PC-3 (cell line): ENCODE measurements at regions not wholly inside any gene's neighbourhood (a gene's known extent, or its start where the extent isn't known, plus 50 kb on each side); places are given as distances from the start of the nearest gene placed in this dataset.

Source experiments
- ATAC-seq: fragments of 200-7000 bp; cut with Tn5 transposase; 2 replicates; pipeline ENCODE4 v1.9.1; 2020; ENCODE audit warnings: mild to moderate bottlenecking, moderate library complexity
- BruUV-seq: library from RNA; stranded (reverse); fragments of 400-500 nt; replicated peaks from 2 replicates; lab custom pipeline; 2021; lab: Mats Ljungman, UMichigan
- CTCF ChIA-PET: fragments of 300-600 bp; sonication (Branson Sonifier 250); formaldehyde crosslinking; loops from one replicate; lab custom pipeline; 2022; ENCODE audit warnings: antibody characterized with exemption; lab: Charles Lee
- POLR2A ChIA-PET: fragments of 300-600 bp; sonication (Branson Sonifier 250); formaldehyde crosslinking; loops from one replicate; lab custom pipeline; 2022; ENCODE audit warnings: antibody characterized with exemption; ENCODE audit not compliant: unreplicated experiment; lab: Charles Lee
- DNase-seq: peaks from one replicate; pipeline ENCODE4 v3.0.0-alpha.2; 2015
- H2AFZ ChIP-seq: fragments of 300-600 bp; sonication (generic); 2 replicates; pipeline ENCODE4 v1.6.0; 2016; ENCODE audit warnings: antibody characterized with exemption, low read length
- H3F3A ChIP-seq: fragments of 300-600 bp; sonication (generic); one replicate; pipeline ENCODE4 v1.6.0; 2017; ENCODE audit warnings: antibody characterized with exemption, low read length, control low read depth, mild to moderate bottlenecking; ENCODE audit not compliant: unreplicated experiment
- H3K27ac ChIP-seq: fragments of 300-600 bp; sonication (generic); 2 replicates; pipeline ENCODE4 v1.5.1; 2016; ENCODE audit warnings: mild to moderate bottlenecking, low read length
- H3K27me3 ChIP-seq: fragments of 300-600 bp; sonication (generic); 2 replicates; pipeline ENCODE4 v1.6.1; 2016; ENCODE audit warnings: low read length, mixed read lengths
- H3K36me3 ChIP-seq: fragments of 300-600 bp; sonication (generic); 2 replicates; pipeline ENCODE4 v1.6.1; 2016; ENCODE audit warnings: low read depth, mixed run types, low read length, mixed read lengths
- H3K4me1 ChIP-seq: fragments of 300-600 bp; sonication (generic); 2 replicates; pipeline ENCODE4 v1.5.1; 2016; ENCODE audit warnings: low read length; ENCODE audit not compliant: insufficient read depth
- H3K4me2 ChIP-seq: fragments of 300-600 bp; sonication (generic); 2 replicates; pipeline ENCODE4 v1.6.0; 2016; ENCODE audit warnings: low read length
- H3K4me3 ChIP-seq: fragments of 300-600 bp; sonication (generic); 2 replicates; pipeline ENCODE4 v1.5.1; 2016; ENCODE audit warnings: mild to moderate bottlenecking, low read length, mixed read lengths
- H3K79me2 ChIP-seq: fragments of 300-600 bp; sonication (generic); 2 replicates; pipeline ENCODE4 v1.6.1; 2017; ENCODE audit warnings: low read length, mixed read lengths
- H3K9ac ChIP-seq: fragments of 300-600 bp; sonication (generic); 2 replicates; pipeline ENCODE4 v1.6.0; 2016; ENCODE audit warnings: mild to moderate bottlenecking, low read length
- H3K9me2 ChIP-seq: fragments of 300-600 bp; sonication (generic); replicated peaks from 2 replicates; pipeline ENCODE4 v1.6.1; 2016; ENCODE audit warnings: mixed run types, low read length, mixed read lengths
- H3K9me3 ChIP-seq: fragments of 300-600 bp; sonication (generic); 2 replicates; pipeline ENCODE4 v1.6.1; 2016; ENCODE audit warnings: low read length, mixed read lengths
- H4K20me1 ChIP-seq: fragments of 300-600 bp; sonication (generic); 2 replicates; pipeline ENCODE4 v1.6.1; 2016; ENCODE audit warnings: low read length, mixed read lengths
- CTCF ChIP-seq: fragments of 300-600 bp; sonication (generic); conservative IDR thresholded peaks from 2 replicates; pipeline ENCODE4 v1.5.1; 2017; ENCODE audit warnings: antibody characterized with exemption, low read depth, mild to moderate bottlenecking, low read length
- EZH2 ChIP-seq: fragments of 300-600 bp; sonication (generic); IDR thresholded peaks from one replicate; pipeline ENCODE4 v1.6.1; 2017; ENCODE audit warnings: antibody characterized with exemption, mild to moderate bottlenecking, low read length; ENCODE audit not compliant: unreplicated experiment
- EZH2phosphoT487 ChIP-seq: fragments of 300-600 bp; sonication (generic); IDR thresholded peaks from 2 replicates; pipeline ENCODE4 v1.6.1; 2018; ENCODE audit warnings: mild to moderate bottlenecking, antibody characterized with exemption, low read length, borderline replicate concordance
- intact Hi-C: fragments of 100-400 bp; cut with micrococcal nuclease; formaldehyde crosslinking; loops from 2 replicates; pipeline ENCODE4 v1.9.0; 2023

GRCh38 chr9:88596376-88596775 is 61.4 kb downstream of the NXNL2 start:
- Histone ChIP-seq H3K79me2 (no peaks in the 10 kb centered on the region), H3K36me3 (no peaks in the 10 kb centered on the region; the same call in 1 of the 2 replicates), H3K27me3 (no peaks in the 10 kb centered on the region), H3K9ac (no peak overlapping the region), H3K9me3 (no peaks in the 10 kb centered on the region), H3F3A (no peaks in the 10 kb centered on the region), H3K27ac (no peak overlapping the region), H3K4me2 (no peak overlapping the region), H3K4me1 (no peaks in the 10 kb centered on the region), H4K20me1 (no peaks in the 10 kb centered on the region), H3K9me2 (no peaks in the 10 kb centered on the region), H3K4me3 (no peak overlapping the region), H2AFZ (no peak overlapping the region)
- ATAC-seq (no peak), DNase-seq (no peak)
- no TSS peak for BruUV-seq
- TF ChIP-seq CTCF (no peak), EZH2phosphoT487 (no peak), EZH2 (no peak)
- intact Hi-C loops = loop anchor here (10.0 kb wide), 2 partner anchors 68 to 128 kb away; no protein-coding TSS in a partner anchor
- ChIA-PET CTCF (no interaction called here), POLR2A (no interaction called here)

- Histone ChIP-seq H3K27me3 (no peaks in the 10 kb centered on the region), H3K9ac (no peak overlapping the region), H3K9me2 (no peaks in the 10 kb centered on the region), H3F3A (no peaks in the 10 kb centered on the region), H2AFZ (no peak overlapping the region), H3K4me1 (no peaks in the 10 kb centered on the region), H3K4me3 (no peak overlapping the region), H3K4me2 (no peak overlapping the region), H4K20me1 (no peaks in the 10 kb centered on the region), H3K36me3 (no peaks in the 10 kb centered on the region), H3K27ac (no peak overlapping the region), H3K79me2 (no peaks in the 10 kb centered on the region), H3K9me3 (no peaks in the 10 kb centered on the region)
- BruUV-seq = no TSS peak
- TF ChIP-seq CTCF = no peak
- TF ChIP-seq EZH2phosphoT487 = no peak
- no peak for TF ChIP-seq EZH2
- ATAC-seq = no peak
- CTCF ChIA-PET = no interaction called here
- DNase-seq = no peak
- intact Hi-C loops = no loop called here
- POLR2A ChIA-PET = no interaction called here
These were observed 70.0 kb downstream of the NXNL2 start for GRCh38 chr9:88604836-88605511.

- H3K4me2 ChIP-seq = no peak overlapping the region
- ATAC-seq = no peak
- H3K4me3 ChIP-seq = no peak overlapping the region
- H3K9me3 ChIP-seq = no peaks in the 10 kb centered on the region
- H3F3A ChIP-seq = no peaks in the 10 kb centered on the region
- H2AFZ ChIP-seq = no peak overlapping the region
- no peak overlapping the region for H3K27ac ChIP-seq
- intact Hi-C loops = no loop called here
- no peaks in the 10 kb centered on the region for H3K4me1 ChIP-seq
- no peaks in the 10 kb centered on the region for H3K79me2 ChIP-seq
- no peaks in the 10 kb centered on the region for H4K20me1 ChIP-seq
- TF ChIP-seq CTCF = no peak
- no peak for TF ChIP-seq EZH2phosphoT487
- TF ChIP-seq EZH2 = no peak
- CTCF ChIA-PET = no interaction called here
- no peaks in the 10 kb centered on the region for H3K27me3 ChIP-seq
- no peak overlapping the region for H3K9ac ChIP-seq
- no TSS peak for BruUV-seq
- no peak for DNase-seq
- POLR2A ChIA-PET = no interaction called here
- H3K9me2 ChIP-seq = no peaks in the 10 kb centered on the region
- H3K36me3 ChIP-seq = no peaks in the 10 kb centered on the region
These were observed 70.8 kb downstream of the NXNL2 start for GRCh38 chr9:88605512-88606362.
